ENCODE measurements at regions not wholly inside any gene's neighbourhood (a gene's known extent, or its start where the extent isn't known, plus 50 kb on each side); places are given as distances from the start of the nearest gene placed in this dataset.

DNA sequence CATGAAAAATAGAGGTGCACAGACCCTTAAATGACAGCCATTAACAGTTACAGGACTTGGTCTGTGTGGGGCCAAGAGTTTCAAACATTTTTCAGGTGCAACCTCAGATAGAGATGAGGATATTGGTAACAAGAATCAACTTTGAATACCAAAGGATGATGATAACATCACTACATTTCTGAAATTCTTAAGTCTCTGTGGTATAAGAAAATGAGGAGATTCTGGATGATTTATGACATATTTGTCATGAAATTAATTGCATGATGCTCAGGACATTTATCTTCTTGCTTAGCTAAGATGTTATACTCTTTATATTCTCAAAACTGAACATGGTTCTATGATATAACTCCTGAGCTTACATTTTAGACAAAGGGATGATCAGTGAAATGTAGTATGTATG, 471.8 kb upstream of the CWC22 start:
- Mint-ChIP-seq H3K27ac (no peak overlapping the region), H3K27me3 (ENCODE audit: low read depth in 2 of 2) (no peaks in the 10 kb centered on the region), H3K9me3 (no peaks in the 10 kb centered on the region), H3K4me3 (no peak overlapping the region), H3K36me3 (no peaks in the 10 kb centered on the region), H3K4me1 (no peaks in the 10 kb centered on the region)
- H3K36me3 ChIP-seq (ENCODE audit: control insufficient read depth, insufficient read depth, low read length) = no peaks in the 10 kb centered on the region
- no peak overlapping the region for H3K27ac ChIP-seq (ENCODE audit: low read length)
- H3K27me3 ChIP-seq (ENCODE audit: control insufficient read depth, insufficient read depth, low read length) = no peaks in the 10 kb centered on the region
- H3K4me1 ChIP-seq (ENCODE audit: control insufficient read depth, insufficient read depth, low read length) = no peaks in the 10 kb centered on the region
- H3K4me3 ChIP-seq (ENCODE audit: low read length) = no peak overlapping the region
- TF ChIP-seq, protein P1, sequence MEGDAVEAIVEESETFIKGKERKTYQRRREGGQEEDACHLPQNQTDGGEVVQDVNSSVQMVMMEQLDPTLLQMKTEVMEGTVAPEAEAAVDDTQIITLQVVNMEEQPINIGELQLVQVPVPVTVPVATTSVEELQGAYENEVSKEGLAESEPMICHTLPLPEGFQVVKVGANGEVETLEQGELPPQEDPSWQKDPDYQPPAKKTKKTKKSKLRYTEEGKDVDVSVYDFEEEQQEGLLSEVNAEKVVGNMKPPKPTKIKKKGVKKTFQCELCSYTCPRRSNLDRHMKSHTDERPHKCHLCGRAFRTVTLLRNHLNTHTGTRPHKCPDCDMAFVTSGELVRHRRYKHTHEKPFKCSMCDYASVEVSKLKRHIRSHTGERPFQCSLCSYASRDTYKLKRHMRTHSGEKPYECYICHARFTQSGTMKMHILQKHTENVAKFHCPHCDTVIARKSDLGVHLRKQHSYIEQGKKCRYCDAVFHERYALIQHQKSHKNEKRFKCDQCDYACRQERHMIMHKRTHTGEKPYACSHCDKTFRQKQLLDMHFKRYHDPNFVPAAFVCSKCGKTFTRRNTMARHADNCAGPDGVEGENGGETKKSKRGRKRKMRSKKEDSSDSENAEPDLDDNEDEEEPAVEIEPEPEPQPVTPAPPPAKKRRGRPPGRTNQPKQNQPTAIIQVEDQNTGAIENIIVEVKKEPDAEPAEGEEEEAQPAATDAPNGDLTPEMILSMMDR (IDR thresholded peaks at IDR 0.05) = no peak
- intact Hi-C loops (cut with micrococcal nuclease) = no loop called here
- ATAC-seq = no peak
- DNase-seq = no peak
- no peaks in the 10 kb centered on the region for H3K9me3 ChIP-seq (ENCODE audit: control insufficient read depth, insufficient read depth, low read length)

GRCh38 chr2:180474716-180475115, 467.6 kb upstream of the CWC22 start:
- peaks cover 0 to 4% of the 10 kb centered on the region in 2 donors for H3K9me3 Mint-ChIP-seq
- no peak overlapping the region for H3K27ac ChIP-seq (ENCODE audit: low read length)
- DNase-seq = no peak
- H3K4me1 Mint-ChIP-seq = no peaks in the 10 kb centered on the region
- no peaks in the 10 kb centered on the region for H3K4me1 ChIP-seq (ENCODE audit: control insufficient read depth, insufficient read depth, low read length)
- intact Hi-C loops (cut with micrococcal nuclease) = no loop called here
- no peak overlapping the region for H3K27ac Mint-ChIP-seq
- no peaks in the 10 kb centered on the region for H3K9me3 ChIP-seq (ENCODE audit: control insufficient read depth, insufficient read depth, low read length)
- H3K27me3 ChIP-seq (ENCODE audit: control insufficient read depth, insufficient read depth, low read length) = no peaks in the 10 kb centered on the region
- H3K4me3 Mint-ChIP-seq = no peak overlapping the region
- H3K36me3 ChIP-seq (ENCODE audit: control insufficient read depth, insufficient read depth, low read length) = no peaks in the 10 kb centered on the region
- H3K4me3 ChIP-seq (ENCODE audit: low read length) = no peak overlapping the region
- no peak for ATAC-seq
- H3K36me3 Mint-ChIP-seq = no peaks in the 10 kb centered on the region
- TF ChIP-seq, protein P1 (IDR thresholded peaks at IDR 0.05) = no peak
- H3K27me3 Mint-ChIP-seq (ENCODE audit: low read depth in 2 of 2) = no peaks in the 10 kb centered on the region

DNA sequence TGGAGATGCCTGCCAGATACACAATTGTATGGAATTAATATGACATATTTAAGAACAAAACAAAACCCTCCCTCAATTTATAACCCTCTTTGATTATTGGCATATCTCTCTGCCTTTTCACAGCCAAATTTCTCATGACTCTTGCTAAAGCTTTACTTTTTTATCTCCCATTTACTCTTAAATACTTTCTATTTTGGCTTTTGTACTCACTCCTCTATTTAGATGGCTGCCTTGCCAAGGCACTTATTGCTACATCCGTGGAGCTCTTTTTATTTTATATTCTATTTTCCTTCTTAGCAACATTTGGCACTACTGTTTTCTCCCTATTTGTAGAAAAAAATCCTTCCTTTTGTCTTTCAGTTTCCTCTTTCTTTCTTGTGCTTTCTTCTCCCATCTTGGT, 466.4 kb upstream of the CWC22 start:
- TF ChIP-seq, protein P1 (IDR thresholded peaks at IDR 0.05) = no peak
- Histone ChIP-seq H3K4me1 (ENCODE audit: control insufficient read depth, insufficient read depth, low read length) (no peaks in the 10 kb centered on the region), H3K9me3 (ENCODE audit: control insufficient read depth, insufficient read depth, low read length) (no peaks in the 10 kb centered on the region), H3K27me3 (ENCODE audit: control insufficient read depth, insufficient read depth, low read length) (no peaks in the 10 kb centered on the region), H3K27ac (ENCODE audit: low read length) (no peak overlapping the region), H3K4me3 (ENCODE audit: low read length) (no peak overlapping the region), H3K36me3 (ENCODE audit: control insufficient read depth, insufficient read depth, low read length) (no peaks in the 10 kb centered on the region)
- H3K27me3 Mint-ChIP-seq (ENCODE audit: low read depth in 2 of 2) = no peaks in the 10 kb centered on the region
- DNase-seq (no peak), ATAC-seq (no peak)
- intact Hi-C loops (cut with micrococcal nuclease) = no loop called here
- no peaks in the 10 kb centered on the region for H3K4me1 Mint-ChIP-seq
- H3K9me3 Mint-ChIP-seq = peaks cover 0 to 6% of the 10 kb centered on the region in 2 donors
- no peak overlapping the region for H3K4me3 Mint-ChIP-seq
- no peaks in the 10 kb centered on the region for H3K36me3 Mint-ChIP-seq
- 90% methylated on average over 1 of the region's 1 CpG for WGBS (ENCODE audit: insufficient coverage)
- no peak overlapping the region for H3K27ac Mint-ChIP-seq

- intact Hi-C loops (cut with micrococcal nuclease) = no loop called here
- H3K9me3 ChIP-seq (ENCODE audit: control insufficient read depth, insufficient read depth, low read length) = no peaks in the 10 kb centered on the region
- Mint-ChIP-seq H3K36me3 (no peaks in the 10 kb centered on the region), H3K27me3 (ENCODE audit: low read depth in 2 of 2) (no peaks in the 10 kb centered on the region), H3K4me3 (no peak overlapping the region), H3K9me3 (peaks cover 3 to 9% of the 10 kb centered on the region in 2 donors), H3K4me1 (no peaks in the 10 kb centered on the region), H3K27ac (no peak overlapping the region)
- no peaks in the 10 kb centered on the region for H3K4me1 ChIP-seq (ENCODE audit: control insufficient read depth, insufficient read depth, low read length)
- H3K27me3 ChIP-seq (ENCODE audit: control insufficient read depth, insufficient read depth, low read length) = no peaks in the 10 kb centered on the region
- ATAC-seq (no peak), DNase-seq (no peak)
- H3K36me3 ChIP-seq (ENCODE audit: control insufficient read depth, insufficient read depth, low read length) = no peaks in the 10 kb centered on the region
- 83% methylated on average over 1 of the region's 1 CpG for WGBS (ENCODE audit: insufficient coverage)
- no peak overlapping the region for H3K27ac ChIP-seq (ENCODE audit: low read length)
- TF ChIP-seq, protein P1 (IDR thresholded peaks at IDR 0.05) = no peak
- no peak overlapping the region for H3K4me3 ChIP-seq (ENCODE audit: low read length)
These were observed 465.0 kb upstream of the CWC22 start for GRCh38 chr2:180472133-180472532.

Measured in natural killer cell (primary cell).